Keratinocyte (primary cell): ENCODE measurements at regions not wholly inside any gene's neighbourhood (a gene's known extent, or its start where the extent isn't known, plus 50 kb on each side); places are given as distances from the start of the nearest gene placed in this dataset.

Source experiments
- DNase-seq: peaks from one replicate; pipeline ENCODE4 v3.0.0-alpha.2; 2011; ENCODE audit warnings: low read depth, missing footprints, low spot score
- FAIRE-seq: peaks from 2 replicates; lab custom pipeline; 2011; peaks lifted over from hg19 to GRCh38; lab: Jason Lieb, UNC
- H2AFZ ChIP-seq: 2 replicates; pipeline ENCODE4 v1.6.0; 2012; ENCODE audit warnings: low read length, control low read depth, inconsistent platforms; ENCODE audit not compliant: control insufficient read depth
- H3K27ac ChIP-seq: 2 replicates; pipeline ENCODE4 v1.5.1; 2011; ENCODE audit warnings: low read length; ENCODE audit not compliant: control insufficient read depth, insufficient read depth
- H3K27me3 ChIP-seq: 3 replicates; pipeline ENCODE4 v1.6.0; 2011; ENCODE audit warnings: low read length; ENCODE audit not compliant: control insufficient read depth, insufficient read depth; ENCODE audit errors: extremely low read depth
- H3K36me3 ChIP-seq, 2 experiments: 2 replicates in 1 of 2; 3 replicates in 1 of 2; pipeline ENCODE4 v1.5.1; 2011; ENCODE audit warnings: low read length in 2 of 2, mild to moderate bottlenecking in 1 of 2; ENCODE audit not compliant: control insufficient read depth in 2 of 2, insufficient read depth in 2 of 2; ENCODE audit errors: extremely low read depth in 1 of 2
- H3K4me1 ChIP-seq: 3 replicates; pipeline ENCODE4 v1.5.1; 2011; ENCODE audit warnings: low read length; ENCODE audit not compliant: control insufficient read depth, insufficient read depth; ENCODE audit errors: extremely low read depth
- H3K4me2 ChIP-seq: 3 replicates; pipeline ENCODE4 v1.6.0; 2011; ENCODE audit warnings: low read depth, low read length; ENCODE audit not compliant: control insufficient read depth, insufficient read depth; ENCODE audit errors: extremely low read depth
- H3K4me3 ChIP-seq, 3 experiments: fragments of 200-600 bp in 1 of 3; sonication (generic) in 1 of 3; 2 replicates in 2 of 3; 3 replicates in 1 of 3; pipeline ENCODE4 v1.5.1; 2011 to 2016; ENCODE audit warnings: low read length in 3 of 3, mild to moderate bottlenecking in 3 of 3, control low read depth in 2 of 3, inconsistent platforms in 1 of 3, low read depth in 1 of 3, mixed read lengths in 1 of 3, mixed run types in 1 of 3, moderate library complexity in 1 of 3; ENCODE audit not compliant: control insufficient read depth in 2 of 3, insufficient read depth in 2 of 3; ENCODE audit errors: extremely low read depth in 1 of 3
- H3K79me2 ChIP-seq: 2 replicates; pipeline ENCODE4 v1.6.0; 2012; ENCODE audit warnings: low read length; ENCODE audit not compliant: control insufficient read depth, insufficient read depth
- H3K9ac ChIP-seq: 3 replicates; pipeline ENCODE4 v1.6.0; 2011; ENCODE audit warnings: low read length; ENCODE audit not compliant: control insufficient read depth, insufficient read depth; ENCODE audit errors: extremely low read depth
- H3K9me1 ChIP-seq: 3 replicates; pipeline ENCODE4 v1.6.0; 2011; ENCODE audit warnings: low read length; ENCODE audit not compliant: control insufficient read depth, insufficient read depth; ENCODE audit errors: extremely low read depth
- H3K9me3 ChIP-seq: 2 replicates; pipeline ENCODE4 v1.5.1; 2012; ENCODE audit warnings: low read depth, low read length; ENCODE audit not compliant: control insufficient read depth
- H4K20me1 ChIP-seq: 3 replicates; pipeline ENCODE4 v1.6.0; 2011; ENCODE audit warnings: low read length; ENCODE audit not compliant: control insufficient read depth, insufficient read depth; ENCODE audit errors: extremely low read depth
- CTCF ChIP-seq, 3 experiments: IDR thresholded peaks in 1 of 3; conservative IDR thresholded peaks in 1 of 3; optimal IDR thresholded peaks in 1 of 3; 2 replicates in 2 of 3; 3 replicates in 1 of 3; pipeline versions ENCODE3 to v1.5.1; 2011; ENCODE audit warnings: low read length in 3 of 3, mild to moderate bottlenecking in 3 of 3, moderate library complexity in 2 of 3, control low read depth in 1 of 3, inconsistent platforms in 1 of 3; ENCODE audit not compliant: insufficient read depth in 2 of 3; ENCODE audit errors: extremely low read depth in 1 of 3
- EZH2 ChIP-seq: IDR thresholded peaks from one replicate; pipeline ENCODE4 v1.6.1; 2012; ENCODE audit warnings: inconsistent platforms, mild to moderate bottlenecking, low read length, moderate library complexity
- dilution Hi-C: fragments of 300-500 bp; cut with MboI; formaldehyde crosslinking; loops from one replicate; pipeline ENCODE4 v1.7.0; 2020; ENCODE audit warnings: low sequenced_read_pairs; ENCODE audit not compliant: extremely low pct_ligation_motif_present

GRCh38 chr13:97719736-97720135 lies 233.7 kb upstream of the IPO5 start:
- TF ChIP-seq EZH2 (no peak), CTCF (optimal IDR thresholded peaks at IDR 0.05 in 1 of 3, IDR thresholded peaks at IDR 0.05 in 1 of 3, conservative IDR thresholded peaks at IDR 0.05 in 1 of 3; ENCODE audit: extremely low read depth in 1 of 3, insufficient read depth in 2 of 3, low read length in 3 of 3) (no peak)
- no peaks in the 10 kb centered on the region for H3K27me3 ChIP-seq
- H4K20me1 ChIP-seq: no peaks in the 10 kb centered on the region
- no peaks in the 10 kb centered on the region for H3K9me3 ChIP-seq
- H3K4me1 ChIP-seq: no peaks in the 10 kb centered on the region
- DNase-seq (no peak), FAIRE-seq (no peak)
- H2AFZ ChIP-seq: no peak overlapping the region
- no peak overlapping the region for H3K9ac ChIP-seq
- H3K4me2 ChIP-seq: no peak overlapping the region
- H3K27ac ChIP-seq: no peak overlapping the region
- H3K36me3 ChIP-seq: no peaks in the 10 kb centered on the region
- H3K9me1 ChIP-seq: no peaks in the 10 kb centered on the region
- no peaks in the 10 kb centered on the region for H3K79me2 ChIP-seq
- H3K4me3 ChIP-seq: no peak overlapping the region
- dilution Hi-C loops: no loop called here

- FAIRE-seq: no peak
- no peaks in the 10 kb centered on the region for H3K9me1 ChIP-seq
These were observed 232.6 kb upstream of the IPO5 start for GRCh38 chr13:97720896-97721295.

More at GRCh38 chr13:97720896-97721295, 232.6 kb upstream of the IPO5 start:
- H3K79me2 ChIP-seq: no peaks in the 10 kb centered on the region
- no peaks in the 10 kb centered on the region for H3K36me3 ChIP-seq
- no peak overlapping the region for H3K4me3 ChIP-seq
- no peak overlapping the region for H3K9ac ChIP-seq
- no peaks in the 10 kb centered on the region for H3K4me1 ChIP-seq
- no peaks in the 10 kb centered on the region for H3K27me3 ChIP-seq
- H3K27ac ChIP-seq: no peak overlapping the region
- dilution Hi-C loops: no loop called here
- H2AFZ ChIP-seq: no peak overlapping the region
- no peak overlapping the region for H3K4me2 ChIP-seq
- TF ChIP-seq CTCF (optimal IDR thresholded peaks at IDR 0.05 in 1 of 3, IDR thresholded peaks at IDR 0.05 in 1 of 3, conservative IDR thresholded peaks at IDR 0.05 in 1 of 3; ENCODE audit: extremely low read depth in 1 of 3, insufficient read depth in 2 of 3, low read length in 3 of 3): no peak
- no peak for TF ChIP-seq EZH2
- H4K20me1 ChIP-seq: no peaks in the 10 kb centered on the region
- no peaks in the 10 kb centered on the region for H3K9me3 ChIP-seq
- no peak for DNase-seq
